HG03442 (cell line): ENCODE measurements at regions not wholly inside any gene's neighbourhood (a gene's known extent, or its start where the extent isn't known, plus 50 kb on each side); places are given as distances from the start of the nearest gene placed in this dataset.
"Not testable (repeated sequence)": the region's sequence is repeated elsewhere in the genome, so short reads cannot be mapped to it uniquely, and the experiment has no call there.

ENCODE experiments used
- ATAC-seq: cut with Tn5 transposase; IDR thresholded peaks from one replicate; pipeline ENCODE4 v1.9.1; 2021; ENCODE audit warnings: mild to moderate bottlenecking, moderate library complexity; ENCODE audit not compliant: unreplicated experiment

DNA sequence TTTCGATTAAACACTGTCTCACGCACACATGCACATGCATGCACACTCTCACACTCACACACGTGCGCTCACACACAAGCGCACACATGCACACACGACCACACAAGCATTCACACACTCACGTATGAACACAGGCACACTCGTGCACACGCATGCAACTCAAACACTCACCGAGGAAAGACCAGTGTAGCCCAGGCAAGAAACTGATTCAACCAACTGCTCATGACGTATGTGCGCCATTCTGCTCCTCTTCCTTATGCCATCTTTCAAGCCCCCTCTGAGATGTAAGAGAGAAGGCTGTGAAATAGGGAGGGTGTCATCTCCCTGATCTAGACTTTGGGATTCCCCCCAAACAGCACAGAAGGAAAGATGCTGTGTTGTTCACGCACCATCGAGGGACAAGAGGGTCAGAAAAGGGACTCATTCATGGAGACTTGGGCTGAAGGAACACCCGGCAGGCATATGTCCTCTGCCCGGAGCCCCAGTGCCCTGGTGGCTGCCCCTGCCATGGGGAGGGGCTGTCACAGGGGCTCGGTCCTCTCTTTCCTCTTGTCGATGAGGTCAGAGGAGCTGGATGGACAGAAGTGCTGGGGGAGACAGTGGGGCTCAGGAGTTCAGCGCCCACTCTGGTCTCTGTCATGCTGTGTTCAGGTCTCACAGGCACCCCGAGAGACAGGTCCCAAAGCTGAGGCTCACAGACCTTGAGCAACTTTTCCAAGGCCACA lies 130.1 kb upstream of the SHH start:
- no peak for ATAC-seq

DNA sequence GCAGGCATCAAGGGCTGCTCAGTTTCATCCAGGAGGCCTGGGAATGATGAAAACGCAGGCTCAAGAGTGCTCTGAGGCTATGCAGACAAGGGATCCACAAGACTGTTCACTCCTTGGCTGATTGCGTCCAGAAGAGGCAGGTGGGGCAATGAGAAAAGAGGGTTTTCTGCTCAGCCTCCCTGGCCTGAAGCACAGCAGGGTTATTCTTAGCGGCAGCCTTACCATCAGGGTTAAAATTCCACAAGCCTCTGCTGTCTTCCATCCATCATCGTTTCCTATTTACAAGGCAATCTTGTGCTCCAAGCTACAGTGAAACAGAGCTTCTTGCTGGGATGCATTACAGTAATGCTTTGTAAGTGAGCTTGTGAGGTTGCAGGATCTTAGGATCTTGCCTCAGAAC lies 129.4 kb upstream of the SHH start:
- ATAC-seq: no peak

DNA sequence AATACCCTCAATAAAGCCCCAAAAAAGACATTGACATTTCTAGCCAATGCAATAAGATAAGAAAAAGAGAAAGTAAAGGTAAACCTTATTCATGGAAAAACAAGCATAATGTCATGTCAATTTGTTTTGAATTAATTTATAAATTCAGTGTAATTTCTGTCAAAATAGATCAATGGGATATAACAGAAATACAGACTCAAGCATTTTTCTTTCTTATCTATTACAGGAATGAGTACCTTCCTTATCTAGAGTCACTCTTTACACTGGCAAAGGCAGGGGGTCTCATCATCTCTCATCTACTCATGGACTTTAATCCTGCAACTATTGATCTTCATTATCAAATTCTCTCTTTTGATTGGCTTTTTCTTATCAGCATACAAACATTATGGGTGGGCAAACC lies 127.1 kb upstream of the SHH start:
- no peak for ATAC-seq

DNA sequence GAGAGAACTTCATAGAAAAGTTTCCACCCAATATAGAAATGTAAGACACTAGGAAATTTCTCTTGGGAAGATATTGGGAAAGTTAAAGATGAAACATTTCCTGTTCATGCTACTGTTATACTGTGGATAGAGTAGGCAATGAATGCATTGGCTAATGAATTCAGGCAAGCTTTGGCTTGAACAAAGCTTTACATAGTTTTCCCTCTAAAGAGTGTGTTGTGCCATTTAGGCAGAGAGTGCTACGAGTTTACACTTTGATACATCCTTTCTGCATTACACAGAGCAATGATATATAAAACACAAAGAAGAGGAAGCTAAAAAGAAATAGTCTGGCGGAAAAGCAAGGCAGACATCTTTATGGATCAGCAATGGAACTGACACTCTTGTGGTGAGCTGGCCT lies 125.9 kb upstream of the SHH start:
- no peak for ATAC-seq

DNA sequence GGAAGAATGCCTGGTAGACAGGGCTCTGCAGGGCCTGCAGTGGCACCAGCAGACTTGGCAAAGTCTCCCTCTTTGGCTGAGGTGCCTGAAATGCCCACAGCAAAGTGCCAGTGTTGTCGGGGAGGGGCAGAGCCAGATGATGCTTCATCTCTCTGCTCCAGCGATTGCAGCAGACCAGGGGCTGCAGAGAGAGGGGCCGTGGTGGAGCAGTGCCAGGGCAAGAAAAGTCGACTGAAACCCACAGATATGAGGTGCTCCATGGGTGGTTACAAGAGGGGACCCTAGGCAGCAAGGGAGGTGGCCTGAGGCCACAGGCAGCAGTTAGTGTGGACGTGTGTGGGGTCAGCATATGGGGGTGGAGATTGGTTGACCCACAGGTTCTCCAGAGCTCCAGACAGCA lies 123.5 kb upstream of the SHH start:
- no peak for ATAC-seq

DNA sequence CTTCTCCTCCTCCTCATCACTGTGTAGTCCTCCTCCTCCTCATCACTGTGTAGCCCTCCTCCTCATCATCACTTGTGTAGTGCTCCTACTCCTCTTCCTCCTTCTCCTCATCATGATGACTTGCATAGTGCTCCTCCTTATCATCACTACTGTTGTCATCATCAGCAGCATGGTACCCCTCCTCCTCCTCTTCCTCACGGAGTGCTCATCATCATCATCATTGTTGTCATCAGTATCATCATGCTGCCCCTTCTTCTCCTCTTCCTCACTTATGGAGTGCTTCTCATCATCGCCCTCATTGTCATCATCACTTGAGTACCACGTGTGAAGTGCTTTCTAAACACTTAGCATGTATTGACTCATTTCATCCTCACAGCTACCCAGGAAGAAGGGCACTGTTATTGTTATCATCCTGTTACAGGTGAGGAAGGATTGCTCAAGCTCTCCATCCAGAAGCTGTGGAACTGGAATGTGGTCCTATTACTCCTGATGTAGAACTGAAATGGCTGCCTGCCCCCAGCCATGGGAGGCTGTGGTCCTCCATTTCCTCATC lies 122.8 kb upstream of the SHH start:
- ATAC-seq: no peak

DNA sequence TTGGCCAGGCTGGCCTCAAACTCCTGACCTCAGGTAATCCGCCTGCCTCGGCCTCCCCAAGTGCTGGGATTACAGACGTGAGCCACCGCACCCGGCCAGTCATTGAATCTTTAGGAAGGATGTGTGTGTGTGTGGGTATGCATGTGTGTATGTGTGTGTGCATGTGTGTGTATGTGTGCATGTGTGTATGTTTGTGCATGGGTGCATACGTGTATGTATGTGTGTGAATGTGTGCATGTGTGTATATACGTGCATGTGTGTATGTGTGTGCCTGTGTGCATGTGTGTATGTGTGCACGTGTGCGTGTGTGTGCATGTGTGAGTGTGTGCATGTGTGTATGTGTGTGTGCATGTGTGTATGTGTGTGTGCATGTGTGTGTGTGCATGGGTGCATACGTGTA lies 120.1 kb upstream of the SHH start:
- ATAC-seq: not testable (repeated sequence)

DNA sequence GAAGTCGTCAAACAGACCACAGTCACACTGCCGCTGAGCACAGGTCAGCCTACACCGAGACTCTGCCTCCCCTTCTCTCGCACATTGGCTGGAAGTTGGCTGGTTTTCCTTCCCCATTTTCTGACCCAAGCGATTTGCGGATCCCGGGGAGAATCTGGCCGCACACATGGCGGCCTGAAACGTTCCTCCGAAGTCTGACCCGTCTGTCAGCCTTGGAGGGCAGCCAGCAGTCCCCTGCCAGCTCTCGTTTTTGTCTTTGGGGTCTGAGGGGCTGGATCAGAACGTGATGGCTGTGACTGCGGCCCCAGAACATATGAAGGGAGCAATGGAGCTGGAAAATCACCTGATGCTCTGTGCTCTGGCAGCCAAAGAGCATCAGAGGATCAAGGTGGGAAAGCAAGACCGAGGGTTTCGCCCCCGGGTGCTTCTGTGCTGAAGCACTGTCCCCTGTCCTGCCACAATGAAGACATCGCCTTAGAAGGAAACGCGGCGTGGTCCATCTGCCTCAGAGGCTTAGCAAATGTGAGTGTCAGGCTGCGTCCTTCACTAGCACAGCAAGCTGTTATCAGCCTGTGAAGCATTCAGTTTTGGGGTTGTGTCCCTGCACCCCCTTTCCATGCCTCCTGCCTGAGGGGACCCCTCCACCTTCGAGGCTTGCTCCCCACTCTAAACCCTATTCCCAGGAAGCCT lies 119.3 kb upstream of the SHH start:
- ATAC-seq: no peak

DNA sequence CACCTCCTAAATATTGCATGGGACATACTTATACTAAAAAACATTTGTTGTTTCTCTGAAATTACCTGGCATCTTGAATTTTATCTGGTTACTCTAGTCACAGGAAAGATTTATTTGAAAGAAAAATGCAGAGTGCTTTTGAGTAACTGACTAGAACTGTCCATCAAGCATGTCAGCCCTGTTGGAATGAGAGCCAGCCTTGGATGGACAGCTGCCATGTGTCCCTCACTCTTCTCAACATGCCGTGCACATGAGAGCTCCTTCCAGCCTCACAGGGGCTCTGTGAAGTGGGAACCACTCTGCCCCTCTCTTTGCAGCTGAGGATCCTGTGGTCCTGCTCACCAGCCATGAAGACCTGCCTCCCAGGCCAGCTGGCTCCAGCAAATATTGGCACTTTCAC lies 118.3 kb upstream of the SHH start:
- ATAC-seq: no peak

DNA sequence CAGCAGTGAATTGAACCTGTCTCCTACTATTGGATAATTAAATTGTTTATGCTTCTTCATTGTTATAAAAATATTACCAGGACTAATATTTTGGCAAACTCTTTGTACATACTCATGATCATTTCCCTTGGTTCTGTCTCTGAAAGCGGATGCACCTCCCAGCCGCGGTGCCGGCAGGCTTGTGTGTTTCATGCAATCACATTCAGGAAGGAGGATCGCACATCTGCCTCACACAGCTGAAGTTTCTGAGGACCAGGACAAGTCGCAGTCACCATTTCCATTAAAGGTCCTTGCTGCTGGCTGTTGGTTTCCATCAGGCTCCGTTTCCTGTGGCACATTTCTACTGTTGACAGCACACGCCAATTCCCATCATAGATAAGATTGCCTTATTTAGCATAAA lies 117.8 kb upstream of the SHH start:
- no peak for ATAC-seq

DNA sequence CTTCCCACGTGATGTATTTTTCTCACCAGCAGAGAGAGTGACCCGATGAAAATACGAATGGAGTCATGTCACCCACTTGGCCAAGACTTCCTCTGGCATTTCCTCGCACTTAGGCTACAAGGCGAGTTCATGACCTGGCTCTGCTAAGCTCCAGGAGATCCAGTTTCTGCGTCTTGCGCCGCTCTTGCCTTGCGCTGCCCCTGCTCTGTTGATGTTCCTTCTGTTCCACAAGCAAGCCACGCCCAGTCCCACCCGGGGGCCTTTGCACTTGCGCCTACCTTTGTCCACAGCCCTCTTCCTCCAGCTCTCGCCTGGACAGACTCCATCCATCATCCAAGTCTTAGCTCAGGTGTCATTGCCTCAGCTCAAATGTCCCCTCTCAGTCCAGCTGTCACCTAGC lies 116.3 kb upstream of the SHH start:
- no peak for ATAC-seq

DNA sequence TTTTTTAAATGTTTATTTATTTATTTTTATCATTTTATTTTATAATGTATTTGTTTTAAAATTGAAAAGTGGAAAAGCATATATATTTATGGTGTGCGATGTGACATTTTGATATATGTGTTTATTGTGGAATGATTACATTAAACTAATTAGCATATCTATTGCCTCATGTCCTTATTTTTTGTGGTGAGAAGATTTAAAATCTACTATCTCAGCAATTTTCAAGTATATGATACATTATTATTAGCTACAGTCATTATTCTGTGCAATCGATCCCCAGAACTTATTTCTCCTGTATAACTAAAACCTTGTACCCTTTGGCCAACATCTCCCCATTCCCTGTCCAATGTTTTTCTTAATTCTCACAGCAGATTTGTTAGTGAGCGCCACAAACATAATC lies 115.6 kb upstream of the SHH start:
- no peak for ATAC-seq

DNA sequence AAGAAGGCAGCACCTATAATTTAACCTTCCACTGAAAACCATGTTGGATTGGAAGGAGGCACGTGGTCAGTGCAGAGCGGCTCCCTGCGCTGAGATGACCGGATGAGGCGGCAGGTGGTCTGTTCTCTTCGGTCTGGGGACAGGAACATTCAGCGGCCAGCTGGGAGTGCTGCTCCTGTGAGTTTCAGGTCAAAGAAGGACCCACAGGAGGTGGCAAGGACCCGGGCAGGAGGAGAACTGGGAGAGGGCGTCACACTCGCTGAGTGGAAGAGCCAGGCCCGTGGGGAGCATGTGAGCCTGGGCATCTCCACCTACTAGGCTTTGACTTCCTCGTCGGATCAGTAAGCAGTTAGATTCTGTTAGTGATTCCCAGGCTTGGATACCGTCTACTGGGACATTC lies 113.4 kb upstream of the SHH start:
- no peak for ATAC-seq

DNA sequence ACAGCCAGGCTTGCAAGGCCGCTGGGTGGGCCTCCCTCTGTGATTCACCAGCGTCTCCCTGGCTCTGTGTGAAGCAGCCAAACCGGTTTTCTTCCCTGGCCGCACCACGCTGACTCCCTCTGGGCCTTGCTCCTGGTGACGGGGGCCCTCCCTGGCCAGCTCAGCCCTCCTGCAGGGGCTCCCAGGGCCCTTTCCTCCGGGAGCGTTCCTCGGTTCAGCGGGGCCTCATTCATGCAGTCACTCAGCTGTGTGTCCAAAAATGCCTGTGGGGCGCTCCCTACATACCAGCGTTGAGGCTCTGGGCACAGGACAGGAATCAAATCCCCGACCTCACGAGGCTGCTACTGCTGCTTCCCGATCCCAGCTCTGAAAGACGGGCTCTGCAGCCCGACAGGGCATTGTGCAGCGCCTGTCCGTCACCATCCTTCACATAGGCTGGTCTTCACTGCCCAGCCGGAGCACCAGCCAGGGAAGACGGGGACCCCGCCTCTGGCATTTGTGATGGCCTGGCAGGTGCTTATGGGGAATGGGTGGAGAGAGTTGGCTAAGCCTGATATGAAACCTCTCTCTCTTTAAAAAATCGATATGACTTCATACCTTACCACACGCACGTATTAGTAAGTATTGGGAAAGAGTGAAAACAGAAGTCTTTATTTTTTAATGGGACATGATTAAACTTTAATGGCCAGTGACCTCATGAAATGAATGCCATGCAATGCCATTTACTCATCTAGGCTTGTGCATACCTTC lies 110.0 kb upstream of the SHH start:
- ATAC-seq: no peak

DNA sequence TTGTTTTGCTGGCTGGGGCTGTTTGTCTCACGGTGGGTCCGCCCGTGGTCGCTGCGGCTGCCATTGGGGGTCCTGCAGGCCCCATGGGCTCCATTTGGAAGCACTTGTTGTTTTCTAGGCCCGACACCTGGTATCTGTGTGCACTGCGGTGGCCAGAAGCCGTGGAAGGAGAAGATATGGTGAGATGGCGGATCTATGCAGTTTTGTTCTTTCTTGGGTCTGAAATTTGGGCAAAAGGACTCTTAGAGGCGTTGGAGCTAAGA lies 109.5 kb upstream of the SHH start:
- ATAC-seq: no peak

DNA sequence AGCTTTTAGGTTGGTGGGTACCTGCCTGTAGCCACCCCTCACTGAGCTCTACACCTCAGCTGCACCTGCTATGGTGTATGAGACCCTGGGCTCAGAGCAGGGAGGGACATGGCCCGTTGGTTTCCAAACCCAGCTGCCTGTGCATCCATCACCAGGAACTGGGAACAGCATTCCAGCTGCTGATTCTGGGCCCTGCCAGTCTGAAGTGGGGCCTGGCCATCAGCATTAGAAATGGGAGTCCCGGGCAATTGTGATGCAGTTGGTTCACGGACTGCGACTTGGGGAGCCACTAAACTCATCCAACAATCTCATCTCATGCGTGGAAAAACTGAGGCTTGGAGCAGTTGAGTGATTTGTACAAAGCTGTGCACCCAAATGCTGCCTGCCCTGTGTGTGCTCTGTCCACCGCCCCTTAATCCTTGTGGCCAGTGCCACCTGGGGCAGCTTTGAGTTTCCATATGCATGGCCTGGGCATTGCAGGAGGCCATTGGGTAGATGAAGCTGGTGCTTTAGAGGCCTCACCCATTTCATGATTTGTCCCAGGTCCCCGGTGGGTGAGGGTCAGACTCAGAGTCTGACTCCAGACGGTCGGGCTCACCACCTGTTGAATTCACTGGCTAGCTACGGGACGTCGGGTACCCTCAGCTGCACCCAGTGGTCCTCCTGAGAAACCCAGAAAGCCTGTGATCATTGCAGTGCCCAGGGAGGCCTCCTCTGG lies 109.0 kb upstream of the SHH start:
- no peak for ATAC-seq

DNA sequence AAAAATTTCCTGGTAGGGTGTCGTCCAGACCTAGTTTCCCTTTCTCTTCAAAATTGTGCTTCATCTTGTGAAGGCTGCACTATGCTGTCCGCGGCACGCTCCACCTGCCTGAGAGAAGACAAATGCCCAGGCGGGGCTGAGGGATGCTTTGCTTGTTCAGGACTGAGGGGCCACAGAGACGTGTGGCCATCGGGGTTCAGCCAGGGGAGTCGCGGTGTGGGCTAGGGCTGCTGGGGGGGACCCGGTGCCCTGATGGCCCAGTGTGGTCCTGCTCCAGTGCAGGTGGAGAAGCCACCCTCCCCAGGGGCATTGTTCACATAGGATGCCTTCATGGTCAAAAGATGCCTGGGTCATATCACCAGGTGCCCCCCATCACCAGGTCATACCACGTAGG lies 107.8 kb upstream of the SHH start:
- ATAC-seq: no peak

DNA sequence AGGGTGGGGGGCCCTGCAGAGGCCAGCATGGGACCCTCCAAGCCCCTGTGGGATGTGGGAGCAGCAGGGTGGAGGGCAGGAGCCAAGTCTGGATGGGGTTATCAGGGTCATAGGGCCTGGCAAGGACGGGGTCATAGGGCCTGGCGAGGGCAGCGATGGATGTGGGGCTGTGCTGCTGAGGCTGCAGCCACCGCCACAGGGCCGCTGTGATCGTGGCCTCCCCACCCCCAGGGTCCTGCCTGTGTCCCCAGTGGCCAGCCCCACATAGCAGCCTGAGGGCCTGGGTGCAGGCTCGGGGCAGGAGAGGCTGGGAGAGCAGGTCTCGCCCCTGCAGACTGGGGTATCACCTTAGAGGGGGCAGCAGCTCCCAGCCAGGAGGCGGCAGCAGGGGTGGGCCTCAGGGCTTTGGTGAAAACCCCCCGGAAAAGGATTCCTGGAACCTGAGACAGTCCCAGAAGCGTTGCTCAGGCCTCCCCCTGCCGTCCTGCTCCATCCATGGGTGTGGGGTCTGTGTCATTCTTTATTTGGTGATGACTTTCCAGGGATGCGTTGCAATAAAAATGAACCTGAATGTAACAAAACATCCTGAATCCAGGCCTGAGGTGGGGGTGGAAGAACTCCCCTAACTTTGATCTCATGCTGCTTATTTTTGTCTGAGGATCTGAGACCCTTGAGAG lies 107.3 kb upstream of the SHH start:
- no peak for ATAC-seq

DNA sequence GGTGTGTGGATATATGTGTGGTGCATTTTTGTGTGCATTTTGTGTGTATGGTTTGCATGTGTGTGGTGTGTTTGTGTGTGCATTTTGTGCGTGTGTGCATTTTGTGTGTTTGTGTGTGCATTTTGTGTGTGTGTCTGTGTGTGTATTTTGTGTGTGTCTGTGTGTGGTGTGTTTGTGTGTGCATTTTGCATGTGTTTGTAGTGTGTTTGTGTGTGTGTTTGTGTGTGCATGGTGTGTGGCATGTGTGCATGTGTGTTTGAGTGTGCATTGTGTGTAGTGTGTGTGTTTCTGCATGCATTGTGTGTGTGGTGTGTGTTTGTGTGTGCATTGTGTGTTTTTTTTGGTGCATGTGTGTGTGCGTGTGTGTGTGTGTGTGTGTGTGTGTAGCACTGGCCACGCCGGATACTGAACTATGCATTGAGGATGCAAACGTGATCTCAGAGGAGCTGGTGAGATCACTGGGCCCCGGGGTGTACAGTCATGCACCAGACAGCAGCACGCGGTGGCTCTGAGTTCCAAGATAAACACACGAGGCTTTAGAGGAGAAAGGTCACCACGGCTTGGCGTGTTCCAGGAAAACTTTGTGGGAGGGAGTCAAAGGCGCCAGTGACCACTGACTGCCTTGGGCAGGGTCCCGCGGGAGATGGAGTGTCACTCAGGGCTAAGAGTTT lies 106.6 kb upstream of the SHH start:
- ATAC-seq: no peak

DNA sequence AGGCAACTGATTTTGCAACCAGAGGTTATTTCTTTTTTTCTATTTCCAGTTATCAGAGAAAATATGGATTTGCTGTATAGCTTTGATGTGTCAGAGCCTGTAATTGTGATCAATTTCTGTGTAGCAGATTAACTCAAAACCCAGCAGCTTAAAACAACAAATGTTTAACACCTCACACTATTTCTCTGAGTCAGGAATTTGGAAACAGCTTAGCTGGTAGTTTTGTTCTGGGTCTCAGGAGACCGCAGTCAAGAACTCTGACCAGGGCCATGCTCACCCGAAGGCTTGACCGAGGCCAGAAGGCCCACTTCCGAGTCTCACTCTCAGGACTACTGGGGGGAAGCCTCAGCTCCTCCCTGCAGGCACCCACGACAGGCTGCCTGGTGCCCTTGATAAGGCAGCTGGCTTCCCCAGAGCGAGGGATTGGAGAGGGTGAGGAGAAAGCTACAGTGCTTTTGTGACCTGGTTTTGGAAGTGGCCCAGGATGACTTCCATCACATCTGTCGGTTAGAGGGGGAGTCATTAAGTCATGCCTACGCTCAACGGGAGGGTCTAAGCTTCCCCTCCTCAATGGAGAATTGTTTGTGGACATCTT lies 105.7 kb upstream of the SHH start:
- ATAC-seq: no peak
